ENCODE measurements at regions not wholly inside any gene's neighbourhood (a gene's known extent, or its start where the extent isn't known, plus 50 kb on each side); places are given as distances from the start of the nearest gene placed in this dataset.
"Not testable (repeated sequence)": the region's sequence is repeated elsewhere in the genome, so short reads cannot be mapped to it uniquely, and the experiment has no call there.

DNA sequence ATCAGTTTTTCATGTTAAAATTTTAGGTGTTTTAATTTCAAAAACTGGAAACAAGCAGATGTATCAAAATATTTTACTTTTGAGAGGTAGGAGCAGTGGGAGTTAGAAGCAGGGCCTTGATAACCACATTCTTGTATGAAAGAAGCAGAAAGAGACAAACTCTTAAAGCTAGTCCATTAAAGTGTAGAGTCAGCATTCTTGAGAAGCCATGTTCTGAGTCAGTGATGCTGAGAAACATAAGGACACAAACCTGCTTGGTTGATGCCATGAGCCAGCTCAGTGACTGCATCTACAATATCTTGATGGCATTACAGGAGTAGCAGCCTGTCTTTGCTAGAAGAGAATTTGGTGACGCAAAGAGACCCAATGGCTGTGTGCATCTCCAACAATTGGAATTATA is 826.1 kb upstream of the CTNND2 start:
- DNase-seq: no peak
- no peak for TF ChIP-seq POLR2A (IDR thresholded peaks at IDR 0.05; ENCODE audit: low read length)

DNA sequence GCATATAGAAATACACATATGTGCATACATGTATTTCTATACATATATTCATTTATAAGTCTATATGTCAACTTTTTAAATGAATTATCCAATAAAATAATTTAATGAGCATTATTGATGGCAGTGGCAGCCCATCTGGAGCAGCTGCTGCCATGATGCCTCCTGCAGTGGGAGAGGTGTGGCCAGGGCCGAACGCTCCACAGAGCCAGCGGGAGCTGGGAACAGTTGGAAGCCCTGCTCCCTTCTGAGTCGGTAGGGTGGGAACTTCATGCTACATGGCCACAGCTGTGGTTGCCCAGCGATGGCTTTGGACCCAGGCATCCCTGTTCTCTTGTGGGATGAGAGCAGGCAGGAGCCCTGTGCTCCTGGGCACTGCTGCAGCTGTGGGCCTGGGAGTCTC is 812.4 kb upstream of the CTNND2 start:
- no peak for DNase-seq
- TF ChIP-seq GATA1 (IDR thresholded peaks at IDR 0.05; ENCODE audit: low read depth, low read length) (no peak), POLR2A (IDR thresholded peaks at IDR 0.05; ENCODE audit: low read length) (no peak)

DNA sequence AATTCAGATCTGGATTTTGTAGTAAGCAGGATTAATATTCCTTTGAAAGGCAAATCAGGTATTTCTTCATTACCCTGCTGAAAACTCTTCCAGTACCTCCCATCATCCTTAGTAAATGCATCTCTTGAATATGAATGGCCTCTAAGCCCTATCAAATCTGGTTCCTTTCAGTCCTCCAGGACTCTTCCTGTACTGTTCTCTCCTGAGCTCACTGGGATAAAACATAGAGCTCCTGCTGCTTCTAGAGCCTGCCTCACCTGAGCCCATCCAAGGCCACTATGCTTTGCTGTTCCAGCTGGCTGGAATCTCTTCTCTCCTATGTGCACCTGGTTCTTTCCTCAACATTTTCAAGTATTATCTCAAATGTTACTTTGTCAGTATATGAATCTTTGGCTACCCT is 803.3 kb upstream of the CTNND2 start:
- TF ChIP-seq POLR2A (IDR thresholded peaks at IDR 0.05; ENCODE audit: low read length): no peak
- no peak for TF ChIP-seq GATA1 (IDR thresholded peaks at IDR 0.05; ENCODE audit: low read depth, low read length)

DNA sequence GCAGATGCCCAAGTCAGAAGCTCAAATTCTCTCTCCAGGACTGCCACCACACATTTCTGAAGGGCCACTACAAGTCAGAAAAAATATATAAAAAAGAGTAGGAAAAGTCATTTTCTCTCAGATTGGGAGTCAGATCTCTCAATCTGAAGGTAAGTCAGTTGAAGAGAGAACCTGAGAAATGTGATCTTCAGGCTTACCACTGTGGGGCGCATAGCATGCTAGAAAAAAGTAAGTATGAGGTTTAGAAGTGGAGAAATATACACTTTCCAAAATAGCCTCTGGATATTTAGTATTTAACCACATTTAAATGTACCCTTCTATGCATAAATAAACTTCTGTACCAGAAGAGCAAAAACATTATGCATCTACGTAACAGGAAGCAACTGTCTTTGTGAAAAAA is 800.7 kb upstream of the CTNND2 start:
- TF ChIP-seq GATA1 (IDR thresholded peaks at IDR 0.05; ENCODE audit: low read depth, low read length) (no peak), POLR2A (IDR thresholded peaks at IDR 0.05; ENCODE audit: low read length) (no peak)
- DNase-seq: no peak

More for the DNA sequence above, 803.3 kb upstream of the CTNND2 start:
- DNase-seq: no peak

DNA sequence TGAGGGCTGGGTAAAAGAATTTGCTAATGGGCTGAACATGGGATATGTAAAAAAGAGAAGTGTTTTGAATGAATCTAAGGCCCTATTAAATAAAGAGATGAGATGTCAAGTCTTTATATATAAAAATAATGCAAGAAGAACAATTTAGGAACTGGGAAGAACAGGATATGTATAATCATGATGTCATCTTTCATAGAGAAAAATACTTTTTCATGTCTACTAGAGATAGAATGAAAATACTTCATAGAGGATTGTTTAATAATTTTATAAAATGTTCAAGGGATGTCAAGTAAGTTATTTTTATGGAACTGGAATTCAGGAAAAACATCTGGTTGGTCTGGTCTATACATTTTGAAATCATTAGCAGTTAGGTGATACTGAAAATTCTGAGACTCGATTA is 799.0 kb upstream of the CTNND2 start:
- no peak for DNase-seq
- no peak for TF ChIP-seq GATA1 (IDR thresholded peaks at IDR 0.05; ENCODE audit: low read depth, low read length)
- no peak for TF ChIP-seq POLR2A (IDR thresholded peaks at IDR 0.05; ENCODE audit: low read length)

DNA sequence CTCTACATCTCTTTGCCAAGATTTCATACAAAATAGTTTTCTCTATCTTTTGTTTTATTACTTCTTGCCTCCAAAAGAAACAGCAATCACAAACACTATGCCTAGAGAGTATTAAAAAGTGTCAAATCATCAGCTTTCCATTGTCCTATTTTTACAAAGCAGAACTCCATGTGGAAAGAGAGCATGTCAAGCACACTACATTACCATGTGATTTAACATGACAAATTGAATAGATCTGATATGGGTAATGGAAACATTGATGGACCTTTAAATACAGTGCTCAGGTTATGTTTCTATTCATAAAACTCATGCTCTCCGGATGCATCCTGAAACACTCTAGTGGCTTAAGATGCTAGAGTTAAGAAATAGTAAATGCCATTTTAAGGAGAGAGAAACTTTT is 791.4 kb upstream of the CTNND2 start:
- DNase-seq: no peak
- TF ChIP-seq POLR2A (IDR thresholded peaks at IDR 0.05; ENCODE audit: low read length): no peak

DNA sequence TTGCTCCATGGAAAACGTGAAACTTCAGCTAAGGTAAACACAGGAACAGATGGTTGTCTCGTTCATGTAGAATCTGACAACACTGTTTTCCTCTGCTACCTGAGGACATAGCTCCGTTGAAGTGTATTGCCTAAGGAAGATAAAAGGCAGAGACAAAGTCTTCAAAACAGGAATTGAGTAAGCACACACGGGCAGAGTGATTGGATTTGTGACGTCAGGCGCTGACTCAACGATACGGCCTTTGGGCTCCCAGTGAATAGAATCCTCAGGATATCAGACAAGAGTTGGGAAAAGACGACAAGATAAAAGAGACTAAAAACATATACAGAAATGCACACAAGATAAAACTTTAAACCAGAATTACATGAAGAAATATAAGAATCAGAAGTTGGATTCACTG is 787.1 kb upstream of the CTNND2 start:
- TF ChIP-seq GATA1 (IDR thresholded peaks at IDR 0.05; ENCODE audit: low read depth, low read length): no peak
- TF ChIP-seq POLR2A (IDR thresholded peaks at IDR 0.05; ENCODE audit: low read length): no peak
- DNase-seq: no peak

DNA sequence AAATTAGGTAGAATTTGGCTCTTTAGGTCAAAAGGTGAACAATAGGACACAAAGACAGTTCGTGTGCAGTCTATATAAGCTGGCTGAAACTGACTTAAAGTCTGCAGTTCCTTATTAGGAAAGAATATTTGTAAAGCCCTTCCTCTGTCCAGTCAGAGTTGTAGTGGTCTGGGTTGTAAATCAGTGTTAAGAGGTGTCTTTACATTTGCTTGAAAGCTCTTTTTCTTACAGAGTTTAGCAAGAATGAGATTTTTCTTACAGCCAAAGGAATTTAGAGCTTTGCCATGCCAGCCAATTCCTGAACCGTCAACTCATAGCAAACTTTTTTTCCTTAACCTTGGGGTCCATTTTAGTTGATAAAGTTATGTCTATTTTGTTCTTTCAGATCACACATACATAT is 786.1 kb upstream of the CTNND2 start:
- DNase-seq: no peak
- TF ChIP-seq POLR2A (IDR thresholded peaks at IDR 0.05; ENCODE audit: low read length) (no peak), GATA1 (IDR thresholded peaks at IDR 0.05; ENCODE audit: low read depth, low read length) (no peak)

DNA sequence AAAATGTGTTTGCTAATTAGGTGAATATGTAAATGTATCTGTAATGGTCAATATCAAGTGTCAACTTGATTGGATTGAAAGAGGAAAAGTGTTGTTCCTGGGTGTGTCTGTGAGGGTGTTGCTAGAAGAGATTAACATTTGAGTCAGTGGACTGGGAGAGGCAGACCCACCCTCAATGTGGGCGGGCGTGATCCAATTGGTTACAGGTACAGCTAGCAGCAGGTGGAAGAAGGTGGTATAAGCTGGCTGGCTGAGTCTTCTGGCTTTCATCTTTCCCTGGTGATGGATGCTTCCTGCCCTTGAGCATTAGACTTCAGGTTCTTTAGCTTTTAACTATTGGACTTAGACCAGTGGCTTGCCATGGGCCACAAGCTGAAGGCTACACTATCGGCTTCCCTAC is 779.0 kb upstream of the CTNND2 start:
- no peak for TF ChIP-seq POLR2A (IDR thresholded peaks at IDR 0.05; ENCODE audit: low read length)
- TF ChIP-seq GATA1 (IDR thresholded peaks at IDR 0.05; ENCODE audit: low read depth, low read length): no peak
- DNase-seq: no peak

DNA sequence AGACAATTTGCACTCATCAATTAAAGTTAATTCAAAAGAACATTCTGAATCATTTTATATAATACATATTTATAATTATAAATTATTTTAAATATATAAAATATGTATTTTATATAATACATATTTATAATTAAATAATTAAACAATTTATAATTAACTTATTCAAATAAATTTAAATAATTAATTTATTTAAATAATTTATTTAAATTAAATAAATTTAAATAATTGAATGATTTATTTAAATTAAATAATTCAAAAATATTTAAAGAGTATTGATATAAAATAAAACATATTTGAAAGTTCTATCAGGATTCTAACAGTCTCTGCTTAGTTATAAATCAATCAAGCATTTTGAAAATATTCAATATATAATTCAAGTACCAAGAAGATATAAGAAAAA is 775.5 kb upstream of the CTNND2 start:
- TF ChIP-seq GATA1 (IDR thresholded peaks at IDR 0.05; ENCODE audit: low read depth, low read length) (no peak), POLR2A (IDR thresholded peaks at IDR 0.05; ENCODE audit: low read length) (no peak)
- DNase-seq: no peak

DNA sequence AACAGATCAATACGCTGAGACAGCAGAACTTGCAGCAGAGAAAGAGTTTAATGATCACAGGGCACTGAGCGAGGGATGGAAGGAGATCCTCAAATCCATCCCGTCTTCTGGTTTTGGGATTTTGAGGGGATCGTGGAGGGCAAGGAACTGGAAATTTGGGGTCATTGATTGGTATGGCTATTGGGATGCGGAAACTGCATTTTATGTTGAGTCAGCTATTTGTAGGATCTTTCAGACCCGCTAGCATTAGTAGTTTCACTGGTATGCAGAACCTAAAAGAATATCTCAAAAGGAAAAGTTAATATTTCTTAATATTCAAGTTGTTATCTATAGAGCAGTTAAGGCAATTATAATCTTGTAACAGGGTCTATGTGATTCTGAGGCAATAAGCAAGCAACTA is 771.7 kb upstream of the CTNND2 start:
- TF ChIP-seq POLR2A (IDR thresholded peaks at IDR 0.05; ENCODE audit: low read length) (no peak), GATA1 (IDR thresholded peaks at IDR 0.05; ENCODE audit: low read depth, low read length) (no peak)
- DNase-seq: no peak

DNA sequence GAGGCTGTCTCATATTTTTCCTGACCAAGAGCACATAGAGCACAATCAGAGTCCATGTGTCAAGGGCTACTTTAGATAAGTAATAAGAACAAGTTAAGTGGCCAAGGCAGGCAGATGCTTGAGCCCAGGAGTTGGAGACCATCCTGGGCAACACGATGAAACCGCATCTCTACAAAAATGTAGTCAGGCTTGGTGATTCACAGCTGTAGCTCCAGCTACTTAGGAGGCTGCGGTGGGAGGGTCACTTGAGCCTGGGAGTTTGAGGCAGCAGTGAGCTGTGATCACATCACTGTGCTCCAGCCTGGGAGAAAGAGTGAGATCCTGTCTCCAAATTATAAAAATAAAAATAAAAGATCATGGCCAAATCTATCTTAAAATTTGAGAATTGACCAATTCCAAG is 767.9 kb upstream of the CTNND2 start:
- TF ChIP-seq GATA1 (IDR thresholded peaks at IDR 0.05; ENCODE audit: low read depth, low read length) (no peak), POLR2A (IDR thresholded peaks at IDR 0.05; ENCODE audit: low read length) (no peak)
- DNase-seq: no peak

DNA sequence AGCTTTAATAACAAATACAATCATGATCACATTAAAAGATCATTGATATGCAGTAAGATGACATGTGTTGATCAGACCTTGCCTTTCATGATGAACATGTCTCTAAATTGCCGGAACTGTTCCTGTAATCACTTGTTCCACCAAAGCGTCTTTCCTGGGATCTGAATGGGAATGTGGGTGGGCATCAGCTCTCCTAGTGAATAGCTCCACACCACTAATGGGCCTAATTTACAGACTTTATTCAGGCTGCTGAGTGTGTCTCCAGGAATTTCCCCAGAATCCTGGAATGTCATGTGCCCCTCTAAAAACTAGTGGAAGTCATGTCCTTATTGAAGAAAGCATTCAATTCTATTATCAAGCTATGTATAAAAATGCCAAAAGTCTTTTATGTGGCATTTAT is 765.1 kb upstream of the CTNND2 start:
- TF ChIP-seq GATA1 (IDR thresholded peaks at IDR 0.05; ENCODE audit: low read depth, low read length) (no peak), POLR2A (IDR thresholded peaks at IDR 0.05; ENCODE audit: low read length) (no peak)

DNA sequence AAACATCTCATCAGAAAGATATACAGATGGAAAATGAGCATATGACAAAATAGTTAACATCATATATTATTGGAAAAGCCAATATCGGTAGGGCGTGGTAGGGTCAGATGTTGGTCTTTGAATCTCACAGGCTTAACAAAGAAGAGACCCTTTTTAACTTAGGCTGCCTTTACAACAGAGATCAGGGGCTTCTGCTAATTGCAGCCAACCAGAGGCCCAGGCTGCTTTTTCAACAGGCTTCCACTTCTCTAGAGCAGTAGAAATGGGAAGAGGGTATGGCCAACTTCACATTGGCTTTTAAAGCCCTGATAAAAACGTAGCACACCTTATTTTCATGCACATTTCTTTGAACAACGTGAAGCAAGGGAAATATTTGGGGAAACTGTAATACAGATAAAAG is 764.3 kb upstream of the CTNND2 start:
- no peak for TF ChIP-seq GATA1 (IDR thresholded peaks at IDR 0.05; ENCODE audit: low read depth, low read length)
- no peak for TF ChIP-seq POLR2A (IDR thresholded peaks at IDR 0.05; ENCODE audit: low read length)

More for the DNA sequence above, 765.1 kb upstream of the CTNND2 start:
- no peak for DNase-seq

DNA sequence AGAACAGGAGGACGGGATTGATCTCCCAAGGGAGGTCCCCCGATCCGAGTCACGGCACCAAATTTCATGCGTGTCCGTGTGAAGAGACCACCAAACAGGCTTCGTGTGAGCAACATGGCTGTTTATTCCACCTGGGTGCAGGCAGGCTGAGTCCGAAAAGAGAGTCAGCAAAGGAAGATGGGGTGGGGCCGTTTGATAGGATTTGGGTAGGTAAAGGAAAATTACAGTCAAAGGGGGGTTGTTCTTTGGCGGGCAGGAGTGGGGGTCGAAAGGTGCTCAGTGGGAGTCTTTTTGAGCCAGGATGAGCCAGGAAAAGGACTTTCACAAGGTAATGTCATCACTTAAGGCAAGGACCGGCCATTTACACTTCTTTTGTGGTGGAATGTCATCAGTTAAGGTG is 763.6 kb upstream of the CTNND2 start:
- DNase-seq: not testable (repeated sequence)

More for the DNA sequence above, 764.3 kb upstream of the CTNND2 start:
- no peak for DNase-seq

DNA sequence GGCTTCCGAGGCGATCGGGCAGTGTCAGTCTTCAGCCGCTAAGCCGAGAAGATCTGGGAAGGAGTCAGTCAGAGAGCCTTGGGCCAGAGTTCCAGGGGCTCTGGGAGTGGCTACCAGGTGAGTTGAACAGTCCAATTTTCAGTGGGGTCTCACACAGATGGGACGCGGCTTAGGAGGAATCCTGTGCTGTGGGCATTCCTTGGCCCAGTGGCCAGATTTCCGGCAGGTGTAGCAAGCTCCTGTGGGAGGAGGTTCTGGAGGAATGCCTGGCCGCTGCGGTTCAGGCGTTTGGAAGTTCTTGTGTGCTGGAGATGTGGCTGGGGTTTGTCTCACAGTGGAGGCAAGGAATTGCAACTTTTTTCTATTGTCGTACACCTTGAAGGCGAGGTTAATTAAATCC is 761.5 kb upstream of the CTNND2 start:
- not testable (repeated sequence) for DNase-seq
